ENCODE measurements at regions not wholly inside any gene's neighbourhood (a gene's known extent, or its start where the extent isn't known, plus 50 kb on each side); places are given as distances from the start of the nearest gene placed in this dataset.

GRCh38 chr3:105976196-105976595 lies 107.4 kb upstream of the CBLB start:
- no peak for TF ChIP-seq CTCF (IDR thresholded peaks at IDR 0.05)
- TF ChIP-seq EZH2 (IDR thresholded peaks at IDR 0.05): no peak
- no peak for TF ChIP-seq EZH2phosphoT487 (IDR thresholded peaks at IDR 0.05)

Measured in neural progenitor cell (in vitro differentiated cells).